ENCODE measurements at regions not wholly inside any gene's neighbourhood (a gene's known extent, or its start where the extent isn't known, plus 50 kb on each side); places are given as distances from the start of the nearest gene placed in this dataset.
"Not testable (repeated sequence)": the region's sequence is repeated elsewhere in the genome, so short reads cannot be mapped to it uniquely, and the experiment has no call there.

GRCh38 chr13:54927538-54927937 lies 1898.9 kb downstream of the OLFM4 start:
- no peak for DNase-seq

- DNase-seq = no peak
Observed at GRCh38 chr13:54928071-54928470, 1899.5 kb downstream of the OLFM4 start.

GRCh38 chr13:54934121-54934520 lies 1905.5 kb downstream of the OLFM4 start:
- DNase-seq = no peak

GRCh38 chr13:54945973-54946372 lies 1917.4 kb downstream of the OLFM4 start:
- no peak for DNase-seq

- DNase-seq = no peak
Observed at GRCh38 chr13:54949735-54950134, 1921.1 kb downstream of the OLFM4 start.

- DNase-seq = no peak
Observed at GRCh38 chr13:54950546-54950945, 1921.9 kb downstream of the OLFM4 start.

GRCh38 chr13:54953786-54954185 lies 1925.2 kb downstream of the OLFM4 start:
- DNase-seq = no peak

GRCh38 chr13:54958781-54959180 lies 1930.2 kb downstream of the OLFM4 start:
- no peak for DNase-seq

GRCh38 chr13:54965881-54966280 lies 1937.3 kb downstream of the OLFM4 start:
- no peak for DNase-seq

GRCh38 chr13:54972838-54973237 lies 1944.2 kb downstream of the OLFM4 start:
- DNase-seq = no peak

- DNase-seq = no peak
Observed at GRCh38 chr13:54975676-54976075, 1947.1 kb downstream of the OLFM4 start.

- no peak for DNase-seq
Observed at GRCh38 chr13:54980651-54981050, 1952.0 kb downstream of the OLFM4 start.

GRCh38 chr13:54989418-54989817 lies 1960.8 kb downstream of the OLFM4 start:
- no peak for DNase-seq

GRCh38 chr13:54999399-54999907 lies 1970.8 kb downstream of the OLFM4 start:
- DNase-seq = no peak

GRCh38 chr13:55000043-55000442 lies 1971.4 kb downstream of the OLFM4 start:
- no peak for DNase-seq

GRCh38 chr13:55000844-55001243 lies 1972.2 kb downstream of the OLFM4 start:
- no peak for DNase-seq

- no peak for DNase-seq
Observed at GRCh38 chr13:55001881-55002280, 1973.3 kb downstream of the OLFM4 start.

GRCh38 chr13:55007681-55008080 lies 1979.1 kb downstream of the OLFM4 start:
- DNase-seq = no peak

- no peak for DNase-seq
Observed at GRCh38 chr13:55013051-55013450, 1984.4 kb downstream of the OLFM4 start.

- DNase-seq = no peak
Observed at GRCh38 chr13:55029280-55029679, 2000.7 kb downstream of the OLFM4 start.

GRCh38 chr13:55038230-55038629 lies 2009.6 kb downstream of the OLFM4 start:
- no peak for DNase-seq

GRCh38 chr13:55053891-55054550 lies 2025.4 kb downstream of the OLFM4 start:
- DNase-seq = not testable (repeated sequence)

GRCh38 chr13:55055666-55056065 lies 2027.1 kb downstream of the OLFM4 start:
- not testable (repeated sequence) for DNase-seq

- no peak for DNase-seq
Observed at GRCh38 chr13:55062662-55063061, 2034.0 kb downstream of the OLFM4 start.

GRCh38 chr13:55067946-55068345 lies 2039.3 kb downstream of the OLFM4 start:
- no peak for DNase-seq
